GM12878 (cell line): ENCODE measurements at regions not wholly inside any gene's neighbourhood (a gene's known extent, or its start where the extent isn't known, plus 50 kb on each side); places are given as distances from the start of the nearest gene placed in this dataset.
A peak's percentile ranks its signal among the peaks of the same experiment; 100 is the strongest.

Source experiments
- ATF7 ChIP-seq: fragments of 450-650 bp; IDR thresholded peaks from 2 replicates; pipeline ENCODE4 v1.6.1; 2016; ENCODE audit warnings: low read depth, mild to moderate bottlenecking
- EED ChIP-seq: sonication (generic); IDR thresholded peaks from 2 replicates; pipeline ENCODE4 v1.6.1; 2016; ENCODE audit warnings: antibody characterized with exemption, low read depth
- ETV6 ChIP-seq, 2 experiments: fragments of 450-650 bp in 1 of 2; IDR thresholded peaks in 1 of 2; conservative IDR thresholded peaks in 1 of 2; 2 replicates each; pipeline ENCODE4 v1.6.1; 2014; ENCODE audit warnings: antibody characterized with exemption in 1 of 2, borderline replicate concordance in 1 of 2, low read depth in 1 of 2, mild to moderate bottlenecking in 1 of 2, moderate library complexity in 1 of 2
- FOXM1 ChIP-seq: IDR thresholded peaks from 2 replicates; pipeline ENCODE4 v1.6.1; 2012; ENCODE audit warnings: low read depth, mild to moderate bottlenecking, inconsistent platforms, low read length, moderate library complexity
- IKZF2 ChIP-seq, 2 experiments: fragments of 450-650 bp; IDR thresholded peaks; 2 replicates each; pipeline ENCODE4 v1.6.1; 2017; ENCODE audit warnings: mild to moderate bottlenecking in 2 of 2, moderate library complexity in 2 of 2
- MEF2B ChIP-seq: fragments of 450-650 bp; IDR thresholded peaks from 2 replicates; pipeline ENCODE4 v1.6.1; 2018; ENCODE audit warnings: mild to moderate bottlenecking, moderate library complexity; ENCODE audit not compliant: partially characterized antibody, poor library complexity, severe bottlenecking
- MTA3 ChIP-seq: IDR thresholded peaks from 2 replicates; pipeline ENCODE4 v1.6.1; 2012; ENCODE audit warnings: low read length, inconsistent platforms, borderline replicate concordance
- NRF1 ChIP-seq: conservative IDR thresholded peaks from 2 replicates; pipeline ENCODE4 v1.6.1; 2011; ENCODE audit warnings: mild to moderate bottlenecking, low read depth, low read length, improper control_type of control experiment
- RELA ChIP-seq: fragments of 450-650 bp; IDR thresholded peaks from 2 replicates; pipeline ENCODE4 v1.8.0; 2014; ENCODE audit warnings: borderline replicate concordance; ENCODE audit not compliant: partially characterized antibody
- RFX5 ChIP-seq: IDR thresholded peaks from 2 replicates; pipeline ENCODE4 v1.6.1; 2011; ENCODE audit warnings: low read depth, low read length, improper control_type of control experiment
- RUNX3 ChIP-seq: IDR thresholded peaks from 2 replicates; pipeline ENCODE4 v1.6.1; 2012; ENCODE audit warnings: low read length, inconsistent platforms
- SIX5 ChIP-seq: IDR thresholded peaks from 2 replicates; pipeline ENCODE4 v1.6.1; 2011; ENCODE audit warnings: mild to moderate bottlenecking, low read depth, low read length, moderate library complexity; ENCODE audit not compliant: severe bottlenecking
- SP1 ChIP-seq: IDR thresholded peaks from one replicate; pipeline ENCODE4 v1.6.1; 2011; ENCODE audit warnings: low read depth, low read length
- TBL1XR1 ChIP-seq: IDR thresholded peaks from 2 replicates; pipeline ENCODE4 v1.6.1; 2012; ENCODE audit warnings: low read depth, low read length, improper control_type of control experiment
- TCF12 ChIP-seq: IDR thresholded peaks from 2 replicates; pipeline ENCODE4 v1.6.1; 2011; ENCODE audit warnings: low read depth, mild to moderate bottlenecking, low read length
- ZNF217 ChIP-seq: fragments of 450-650 bp; IDR thresholded peaks from 2 replicates; pipeline ENCODE4 v1.6.1; 2017; ENCODE audit warnings: antibody characterized with exemption, mild to moderate bottlenecking
- ZNF384 ChIP-seq: IDR thresholded peaks from 2 replicates; pipeline ENCODE4 v1.6.1; 2012; ENCODE audit warnings: low read depth, mild to moderate bottlenecking, low read length, improper control_type of control experiment, borderline replicate concordance
- TF ChIP-seq, protein P1 (sequence below): fragments of 450-650 bp; IDR thresholded peaks from 2 replicates; pipeline ENCODE4 v1.6.1; 2017; ENCODE audit warnings: low read depth, mild to moderate bottlenecking, moderate library complexity
- TF ChIP-seq, protein P2 (sequence below): IDR thresholded peaks from 2 replicates; pipeline ENCODE4 v1.6.1; 2011; ENCODE audit warnings: borderline replicate concordance, low read depth, mild to moderate bottlenecking, moderate library complexity, mixed read lengths, low read length; ENCODE audit not compliant: insufficient read depth; ENCODE audit errors: extremely low read length
- TF ChIP-seq, protein P3 (sequence below): IDR thresholded peaks from 2 replicates; pipeline ENCODE4 v1.6.1; 2012; ENCODE audit warnings: low read length, inconsistent platforms
- TF ChIP-seq, protein P4 (sequence below), 3 experiments: IDR thresholded peaks in 2 of 3; conservative IDR thresholded peaks in 1 of 3; 2 replicates each; pipeline ENCODE4 v1.5.1; 2011; ENCODE audit warnings: low read depth in 3 of 3, low read length in 3 of 3, mild to moderate bottlenecking in 3 of 3, control low read depth in 2 of 3, moderate library complexity in 2 of 3, inconsistent platforms in 1 of 3, mixed read lengths in 1 of 3; ENCODE audit not compliant: control insufficient read depth in 2 of 3, insufficient read depth in 1 of 3; ENCODE audit errors: extremely low read depth in 1 of 3
- TF ChIP-seq, protein P5 (sequence below): IDR thresholded peaks from 2 replicates; pipeline ENCODE4 v1.6.1; 2011; ENCODE audit warnings: mild to moderate bottlenecking, low read depth, low read length, moderate library complexity; ENCODE audit not compliant: insufficient replicate concordance

DNA sequence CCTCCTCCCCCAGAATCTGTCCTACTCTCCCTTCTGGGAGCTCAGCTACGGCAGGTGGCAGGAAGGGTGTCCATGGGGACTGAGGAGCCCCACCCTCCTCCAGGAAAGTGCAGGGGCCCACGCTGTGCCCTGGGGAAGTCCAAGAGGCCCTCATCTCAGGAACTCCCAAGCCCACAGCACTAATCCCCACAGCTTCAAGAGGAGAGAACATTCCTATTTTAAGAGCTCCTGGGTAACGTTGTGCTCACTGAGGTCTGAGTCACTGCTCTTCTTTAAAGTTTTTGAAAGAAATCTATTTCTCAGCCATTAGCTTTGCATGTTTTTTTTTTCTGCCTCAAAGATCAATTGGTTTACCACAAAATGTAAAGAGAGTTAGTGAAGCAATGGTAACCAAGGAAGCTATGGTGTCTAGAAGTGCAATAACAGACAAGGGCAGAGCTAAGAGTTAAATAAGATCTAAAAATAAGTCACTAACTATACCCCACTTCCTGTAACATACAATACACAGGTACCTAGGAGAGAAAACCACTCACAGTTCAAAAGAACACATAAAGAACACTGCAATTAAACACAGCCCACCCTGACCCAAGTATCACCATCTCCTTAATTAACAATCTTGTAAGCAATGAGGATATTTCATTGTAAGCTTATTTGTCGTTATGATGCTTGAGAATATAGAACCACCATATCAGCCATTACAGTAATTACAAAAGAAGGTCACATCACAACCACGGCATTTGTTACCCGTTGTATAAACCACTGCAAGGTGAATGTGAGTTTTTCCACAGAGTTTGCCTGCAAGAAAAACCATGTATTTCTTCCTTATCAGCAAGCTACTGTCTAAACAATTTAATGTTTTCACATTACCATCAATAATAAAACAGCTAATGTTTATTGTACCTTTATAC lies 382.3 kb upstream of the SLC30A5 start (continued):
- TF ChIP-seq ZNF384 (peak; percentile 89), FOXM1 (peak; percentile 87; the same call in 1 of the 2 replicates), ETV6 (conservative IDR thresholded peaks at IDR 0.05 in 1 of 2, IDR thresholded peaks at IDR 0.05 in 1 of 2; ENCODE audit: borderline replicate concordance in 1 of 2, low read depth in 1 of 2) (no peak), TCF12 (0 out of 2 replicates have a peak, but pooled peaks have one; percentile 46), TBL1XR1 (peak; percentile 51; the same call in 1 of the 2 replicates), IKZF2 (IDR thresholded peaks at IDR 0.05) (peak; percentile 51 to 57), ZNF217 (no peak), RUNX3 (peak; percentile 94), SIX5 (no peak), EED (peak; percentile 84), SP1 (peak; percentile 6), ATF7 (peak; percentile 44; the same call in 1 of the 2 replicates), MTA3 (no peak), MEF2B (peak; percentile 78), NRF1 (no peak), RFX5 (no peak), RELA (peak; percentile 31)
- TF ChIP-seq, protein P1, sequence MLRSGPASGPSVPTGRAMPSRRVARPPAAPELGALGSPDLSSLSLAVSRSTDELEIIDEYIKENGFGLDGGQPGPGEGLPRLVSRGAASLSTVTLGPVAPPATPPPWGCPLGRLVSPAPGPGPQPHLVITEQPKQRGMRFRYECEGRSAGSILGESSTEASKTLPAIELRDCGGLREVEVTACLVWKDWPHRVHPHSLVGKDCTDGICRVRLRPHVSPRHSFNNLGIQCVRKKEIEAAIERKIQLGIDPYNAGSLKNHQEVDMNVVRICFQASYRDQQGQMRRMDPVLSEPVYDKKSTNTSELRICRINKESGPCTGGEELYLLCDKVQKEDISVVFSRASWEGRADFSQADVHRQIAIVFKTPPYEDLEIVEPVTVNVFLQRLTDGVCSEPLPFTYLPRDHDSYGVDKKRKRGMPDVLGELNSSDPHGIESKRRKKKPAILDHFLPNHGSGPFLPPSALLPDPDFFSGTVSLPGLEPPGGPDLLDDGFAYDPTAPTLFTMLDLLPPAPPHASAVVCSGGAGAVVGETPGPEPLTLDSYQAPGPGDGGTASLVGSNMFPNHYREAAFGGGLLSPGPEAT = peak; percentile 31; the same call in 1 of the 2 replicates
- TF ChIP-seq, protein P2, sequence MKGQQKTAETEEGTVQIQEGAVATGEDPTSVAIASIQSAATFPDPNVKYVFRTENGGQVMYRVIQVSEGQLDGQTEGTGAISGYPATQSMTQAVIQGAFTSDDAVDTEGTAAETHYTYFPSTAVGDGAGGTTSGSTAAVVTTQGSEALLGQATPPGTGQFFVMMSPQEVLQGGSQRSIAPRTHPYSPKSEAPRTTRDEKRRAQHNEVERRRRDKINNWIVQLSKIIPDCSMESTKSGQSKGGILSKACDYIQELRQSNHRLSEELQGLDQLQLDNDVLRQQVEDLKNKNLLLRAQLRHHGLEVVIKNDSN = no peak
- TF ChIP-seq, protein P3, sequence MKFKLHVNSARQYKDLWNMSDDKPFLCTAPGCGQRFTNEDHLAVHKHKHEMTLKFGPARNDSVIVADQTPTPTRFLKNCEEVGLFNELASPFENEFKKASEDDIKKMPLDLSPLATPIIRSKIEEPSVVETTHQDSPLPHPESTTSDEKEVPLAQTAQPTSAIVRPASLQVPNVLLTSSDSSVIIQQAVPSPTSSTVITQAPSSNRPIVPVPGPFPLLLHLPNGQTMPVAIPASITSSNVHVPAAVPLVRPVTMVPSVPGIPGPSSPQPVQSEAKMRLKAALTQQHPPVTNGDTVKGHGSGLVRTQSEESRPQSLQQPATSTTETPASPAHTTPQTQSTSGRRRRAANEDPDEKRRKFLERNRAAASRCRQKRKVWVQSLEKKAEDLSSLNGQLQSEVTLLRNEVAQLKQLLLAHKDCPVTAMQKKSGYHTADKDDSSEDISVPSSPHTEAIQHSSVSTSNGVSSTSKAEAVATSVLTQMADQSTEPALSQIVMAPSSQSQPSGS = peak; percentile 67
- TF ChIP-seq, protein P4, sequence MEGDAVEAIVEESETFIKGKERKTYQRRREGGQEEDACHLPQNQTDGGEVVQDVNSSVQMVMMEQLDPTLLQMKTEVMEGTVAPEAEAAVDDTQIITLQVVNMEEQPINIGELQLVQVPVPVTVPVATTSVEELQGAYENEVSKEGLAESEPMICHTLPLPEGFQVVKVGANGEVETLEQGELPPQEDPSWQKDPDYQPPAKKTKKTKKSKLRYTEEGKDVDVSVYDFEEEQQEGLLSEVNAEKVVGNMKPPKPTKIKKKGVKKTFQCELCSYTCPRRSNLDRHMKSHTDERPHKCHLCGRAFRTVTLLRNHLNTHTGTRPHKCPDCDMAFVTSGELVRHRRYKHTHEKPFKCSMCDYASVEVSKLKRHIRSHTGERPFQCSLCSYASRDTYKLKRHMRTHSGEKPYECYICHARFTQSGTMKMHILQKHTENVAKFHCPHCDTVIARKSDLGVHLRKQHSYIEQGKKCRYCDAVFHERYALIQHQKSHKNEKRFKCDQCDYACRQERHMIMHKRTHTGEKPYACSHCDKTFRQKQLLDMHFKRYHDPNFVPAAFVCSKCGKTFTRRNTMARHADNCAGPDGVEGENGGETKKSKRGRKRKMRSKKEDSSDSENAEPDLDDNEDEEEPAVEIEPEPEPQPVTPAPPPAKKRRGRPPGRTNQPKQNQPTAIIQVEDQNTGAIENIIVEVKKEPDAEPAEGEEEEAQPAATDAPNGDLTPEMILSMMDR (IDR thresholded peaks at IDR 0.05 in 2 of 3, conservative IDR thresholded peaks at IDR 0.05 in 1 of 3; ENCODE audit: control insufficient read depth in 2 of 3, extremely low read depth in 1 of 3, insufficient read depth in 1 of 3, low read depth in 3 of 3, low read length in 3 of 3) = no peak
- TF ChIP-seq, protein P5, sequence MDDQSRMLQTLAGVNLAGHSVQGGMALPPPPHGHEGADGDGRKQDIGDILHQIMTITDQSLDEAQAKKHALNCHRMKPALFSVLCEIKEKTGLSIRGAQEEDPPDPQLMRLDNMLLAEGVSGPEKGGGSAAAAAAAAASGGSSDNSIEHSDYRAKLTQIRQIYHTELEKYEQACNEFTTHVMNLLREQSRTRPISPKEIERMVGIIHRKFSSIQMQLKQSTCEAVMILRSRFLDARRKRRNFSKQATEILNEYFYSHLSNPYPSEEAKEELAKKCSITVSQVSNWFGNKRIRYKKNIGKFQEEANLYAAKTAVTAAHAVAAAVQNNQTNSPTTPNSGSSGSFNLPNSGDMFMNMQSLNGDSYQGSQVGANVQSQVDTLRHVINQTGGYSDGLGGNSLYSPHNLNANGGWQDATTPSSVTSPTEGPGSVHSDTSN = no peak
